ENCODE measurements at regions not wholly inside any gene's neighbourhood (a gene's known extent, or its start where the extent isn't known, plus 50 kb on each side); places are given as distances from the start of the nearest gene placed in this dataset.

GRCh38 chr2:15777795-15778371, 162.5 kb upstream of the MYCN start:
- Histone ChIP-seq H3K4me1 (ENCODE audit: control insufficient read depth in 5 of 5, insufficient read depth in 5 of 5, low read length in 5 of 5) (no peaks in the 10 kb centered on the region), H3K4me3 (ENCODE audit: low read depth in 1 of 5, low read length in 5 of 5) (no peak overlapping the region), H3K27ac (ENCODE audit: low read depth, low read length) (no peak overlapping the region), H3K27me3 (ENCODE audit: control insufficient read depth in 5 of 5, insufficient read depth in 4 of 5, low read length in 5 of 5) (peaks cover 0 to 16% (median 5%) of the 10 kb centered on the region in 5 donors), H3K9ac (ENCODE audit: low read length in 5 of 5) (no peak overlapping the region), H3K9me3 (ENCODE audit: control insufficient read depth in 5 of 5, low read length in 5 of 5) (no peaks in the 10 kb centered on the region), H3K36me3 (ENCODE audit: control insufficient read depth in 5 of 5, insufficient read depth in 5 of 5, low read length in 5 of 5) (no peaks in the 10 kb centered on the region)

GRCh38 chr2:15778529-15779219, 161.7 kb upstream of the MYCN start:
- Histone ChIP-seq H3K27ac (ENCODE audit: low read depth, low read length) (no peak overlapping the region), H3K4me1 (ENCODE audit: control insufficient read depth in 5 of 5, insufficient read depth in 5 of 5, low read length in 5 of 5) (no peaks in the 10 kb centered on the region), H3K4me3 (ENCODE audit: low read depth in 1 of 5, low read length in 5 of 5) (no peak overlapping the region), H3K9me3 (ENCODE audit: control insufficient read depth in 5 of 5, low read length in 5 of 5) (no peaks in the 10 kb centered on the region), H3K36me3 (ENCODE audit: control insufficient read depth in 5 of 5, insufficient read depth in 5 of 5, low read length in 5 of 5) (no peaks in the 10 kb centered on the region), H3K9ac (ENCODE audit: low read length in 5 of 5) (no peak overlapping the region), H3K27me3 (ENCODE audit: control insufficient read depth in 5 of 5, insufficient read depth in 4 of 5, low read length in 5 of 5) (peaks cover 1 to 17% (median 6%) of the 10 kb centered on the region in 5 donors)

GRCh38 chr2:15779381-15780041, 160.8 kb upstream of the MYCN start:
- Histone ChIP-seq H3K9ac (ENCODE audit: low read length in 5 of 5) (no peak overlapping the region), H3K4me1 (ENCODE audit: control insufficient read depth in 5 of 5, insufficient read depth in 5 of 5, low read length in 5 of 5) (no peaks in the 10 kb centered on the region)

DNA sequence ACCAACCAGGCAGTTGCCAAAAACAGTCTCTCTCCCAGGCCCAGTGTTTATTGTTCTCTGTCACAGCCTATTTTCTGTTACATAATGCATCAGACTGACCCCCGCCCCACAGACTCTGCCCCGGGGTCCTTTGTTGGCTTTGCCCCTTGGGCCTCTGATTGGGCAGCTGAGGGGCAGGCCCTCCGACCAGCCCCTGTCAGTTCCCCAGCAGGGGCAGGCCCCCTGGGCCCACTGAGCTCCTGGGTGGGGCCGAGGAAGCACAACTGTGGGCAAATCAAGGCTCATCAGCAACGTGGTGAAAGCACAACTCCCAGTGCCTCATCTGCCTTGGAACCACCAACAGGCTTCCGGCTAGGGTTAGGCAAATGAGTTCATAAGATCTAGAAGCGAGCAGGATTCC, 160.1 kb upstream of the MYCN start:
- no peak overlapping the region for H3K27ac ChIP-seq (ENCODE audit: low read depth, low read length)
- no peaks in the 10 kb centered on the region for H3K9me3 ChIP-seq (ENCODE audit: control insufficient read depth in 5 of 5, low read length in 5 of 5)
- no peaks in the 10 kb centered on the region for H3K36me3 ChIP-seq (ENCODE audit: control insufficient read depth in 5 of 5, insufficient read depth in 5 of 5, low read length in 5 of 5)
- peaks cover 8 to 27% (median 14%) of the 10 kb centered on the region in 5 donors for H3K27me3 ChIP-seq (ENCODE audit: control insufficient read depth in 5 of 5, insufficient read depth in 4 of 5, low read length in 5 of 5)
- no peak overlapping the region for H3K4me3 ChIP-seq (ENCODE audit: low read depth in 1 of 5, low read length in 5 of 5)
- no peaks in the 10 kb centered on the region for H3K4me1 ChIP-seq (ENCODE audit: control insufficient read depth in 5 of 5, insufficient read depth in 5 of 5, low read length in 5 of 5)
- no peak overlapping the region for H3K9ac ChIP-seq (ENCODE audit: low read length in 5 of 5)

More at GRCh38 chr2:15779381-15780041, 160.8 kb upstream of the MYCN start:
- Histone ChIP-seq H3K9me3 (ENCODE audit: control insufficient read depth in 5 of 5, low read length in 5 of 5) (no peaks in the 10 kb centered on the region), H3K4me3 (ENCODE audit: low read depth in 1 of 5, low read length in 5 of 5) (no peak overlapping the region), H3K27me3 (ENCODE audit: control insufficient read depth in 5 of 5, insufficient read depth in 4 of 5, low read length in 5 of 5) (peaks cover 6 to 23% (median 11%) of the 10 kb centered on the region in 5 donors), H3K27ac (ENCODE audit: low read depth, low read length) (no peak overlapping the region), H3K36me3 (ENCODE audit: control insufficient read depth in 5 of 5, insufficient read depth in 5 of 5, low read length in 5 of 5) (no peaks in the 10 kb centered on the region)

DNA sequence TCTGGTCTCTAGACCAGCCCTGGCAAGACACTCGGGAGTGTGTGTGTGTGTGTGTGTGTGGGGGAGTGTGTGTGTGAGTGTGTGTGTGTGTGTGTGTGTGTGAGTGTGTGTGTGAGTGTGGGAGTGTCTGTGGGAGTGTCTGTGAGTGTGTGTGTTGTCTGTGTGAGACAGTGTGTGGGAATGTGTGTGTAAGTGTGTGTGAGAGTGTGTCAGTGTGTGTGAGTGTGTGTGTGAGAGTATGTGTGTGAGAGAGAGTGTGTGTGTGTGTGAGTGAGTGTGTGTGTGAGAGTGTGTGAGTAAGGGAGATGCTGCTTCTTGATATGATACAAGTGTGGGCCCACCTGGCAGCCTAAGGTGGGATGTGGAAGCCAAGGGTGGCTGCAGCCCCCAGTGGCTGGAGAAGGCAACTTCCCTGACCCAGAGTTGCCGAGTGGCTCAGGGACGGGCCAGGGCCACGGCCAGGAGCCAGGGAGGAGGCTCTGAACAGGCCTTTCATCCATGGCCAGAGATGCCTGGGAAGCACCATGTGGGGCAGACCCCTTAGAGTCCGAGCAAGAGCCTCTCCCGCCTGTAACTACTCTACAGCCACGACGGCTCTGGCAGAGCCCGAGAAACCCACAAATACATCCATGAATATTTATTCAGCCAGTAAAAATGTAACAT, 159.3 kb upstream of the MYCN start:
- Histone ChIP-seq H3K4me1 (ENCODE audit: control insufficient read depth in 5 of 5, insufficient read depth in 5 of 5, low read length in 5 of 5) (no peaks in the 10 kb centered on the region), H3K9me3 (ENCODE audit: control insufficient read depth in 5 of 5, low read length in 5 of 5) (no peaks in the 10 kb centered on the region), H3K27ac (ENCODE audit: low read depth, low read length) (no peak overlapping the region), H3K27me3 (ENCODE audit: control insufficient read depth in 5 of 5, insufficient read depth in 4 of 5, low read length in 5 of 5) (peaks cover 8 to 34% (median 17%) of the 10 kb centered on the region in 5 donors), H3K9ac (ENCODE audit: low read length in 5 of 5) (no peak overlapping the region), H3K36me3 (ENCODE audit: control insufficient read depth in 5 of 5, insufficient read depth in 5 of 5, low read length in 5 of 5) (no peaks in the 10 kb centered on the region), H3K4me3 (ENCODE audit: low read depth in 1 of 5, low read length in 5 of 5) (no peak overlapping the region)

- no peaks in the 10 kb centered on the region for H3K4me1 ChIP-seq (ENCODE audit: control insufficient read depth in 5 of 5, insufficient read depth in 5 of 5, low read length in 5 of 5)
- H3K4me3 ChIP-seq (ENCODE audit: low read depth in 1 of 5, low read length in 5 of 5): no peak overlapping the region
- no peaks in the 10 kb centered on the region for H3K9me3 ChIP-seq (ENCODE audit: control insufficient read depth in 5 of 5, low read length in 5 of 5)
- H3K27ac ChIP-seq (ENCODE audit: low read depth, low read length): no peak overlapping the region
- H3K9ac ChIP-seq (ENCODE audit: low read length in 5 of 5): no peak overlapping the region
- H3K36me3 ChIP-seq (ENCODE audit: control insufficient read depth in 5 of 5, insufficient read depth in 5 of 5, low read length in 5 of 5): no peaks in the 10 kb centered on the region
- peaks cover 8 to 34% (median 17%) of the 10 kb centered on the region in 5 donors for H3K27me3 ChIP-seq (ENCODE audit: control insufficient read depth in 5 of 5, insufficient read depth in 4 of 5, low read length in 5 of 5)
Observed at GRCh38 chr2:15782009-15782751, 158.2 kb upstream of the MYCN start.

GRCh38 chr2:15782769-15783294, 157.5 kb upstream of the MYCN start:
- no peaks in the 10 kb centered on the region for H3K9me3 ChIP-seq (ENCODE audit: control insufficient read depth in 5 of 5, low read length in 5 of 5)
- no peak overlapping the region for H3K27ac ChIP-seq (ENCODE audit: low read depth, low read length)
- H3K9ac ChIP-seq (ENCODE audit: low read length in 5 of 5): no peak overlapping the region
- no peaks in the 10 kb centered on the region for H3K4me1 ChIP-seq (ENCODE audit: control insufficient read depth in 5 of 5, insufficient read depth in 5 of 5, low read length in 5 of 5)
- H3K36me3 ChIP-seq (ENCODE audit: control insufficient read depth in 5 of 5, insufficient read depth in 5 of 5, low read length in 5 of 5): no peaks in the 10 kb centered on the region
- no peak overlapping the region for H3K4me3 ChIP-seq (ENCODE audit: low read depth in 1 of 5, low read length in 5 of 5)
- H3K27me3 ChIP-seq (ENCODE audit: control insufficient read depth in 5 of 5, insufficient read depth in 4 of 5, low read length in 5 of 5): peaks cover 8 to 34% (median 17%) of the 10 kb centered on the region in 5 donors

GRCh38 chr2:15783489-15783888, 156.9 kb upstream of the MYCN start:
- no peak overlapping the region for H3K27ac ChIP-seq (ENCODE audit: low read depth, low read length)
- H3K9me3 ChIP-seq (ENCODE audit: control insufficient read depth in 5 of 5, low read length in 5 of 5): no peaks in the 10 kb centered on the region
- H3K4me1 ChIP-seq (ENCODE audit: control insufficient read depth in 5 of 5, insufficient read depth in 5 of 5, low read length in 5 of 5): peaks cover 0 to 4% (median 0%) of the 10 kb centered on the region in 5 donors
- peaks cover 8 to 34% (median 17%) of the 10 kb centered on the region in 5 donors for H3K27me3 ChIP-seq (ENCODE audit: control insufficient read depth in 5 of 5, insufficient read depth in 4 of 5, low read length in 5 of 5)
- H3K9ac ChIP-seq (ENCODE audit: low read length in 5 of 5): no peak overlapping the region
- no peak overlapping the region for H3K4me3 ChIP-seq (ENCODE audit: low read depth in 1 of 5, low read length in 5 of 5)
- H3K36me3 ChIP-seq (ENCODE audit: control insufficient read depth in 5 of 5, insufficient read depth in 5 of 5, low read length in 5 of 5): no peaks in the 10 kb centered on the region

- Histone ChIP-seq H3K27ac (ENCODE audit: low read depth, low read length) (no peak overlapping the region), H3K36me3 (ENCODE audit: control insufficient read depth in 5 of 5, insufficient read depth in 5 of 5, low read length in 5 of 5) (no peaks in the 10 kb centered on the region), H3K4me1 (ENCODE audit: control insufficient read depth in 5 of 5, insufficient read depth in 5 of 5, low read length in 5 of 5) (peaks cover 0 to 8% (median 0%) of the 10 kb centered on the region in 5 donors), H3K27me3 (ENCODE audit: control insufficient read depth in 5 of 5, insufficient read depth in 4 of 5, low read length in 5 of 5) (peaks cover 8 to 34% (median 17%) of the 10 kb centered on the region in 5 donors), H3K9ac (ENCODE audit: low read length in 5 of 5) (no peak overlapping the region), H3K9me3 (ENCODE audit: control insufficient read depth in 5 of 5, low read length in 5 of 5) (no peaks in the 10 kb centered on the region), H3K4me3 (ENCODE audit: low read depth in 1 of 5, low read length in 5 of 5) (no peak overlapping the region)
Observed at GRCh38 chr2:15784106-15784885, 156.1 kb upstream of the MYCN start.

All from subcutaneous abdominal adipose tissue (tissue), 5 donors.